Spleen (tissue), 7 donors: ENCODE measurements at regions not wholly inside any gene's neighbourhood (a gene's known extent, or its start where the extent isn't known, plus 50 kb on each side); places are given as distances from the start of the nearest gene placed in this dataset.
"Not testable (repeated sequence)": the region's sequence is repeated elsewhere in the genome, so short reads cannot be mapped to it uniquely, and the experiment has no call there.

Experiments used
- POLR2A ChIP-seq, 3 donors: fragments of 450-650 bp; IDR thresholded peaks; one replicate each; pipeline ENCODE4 v1.5.1; 2017; ENCODE audit warnings: antibody characterized with exemption in 3 of 3, mild to moderate bottlenecking in 1 of 3
- POLR2AphosphoS5 ChIP-seq, 3 donors: sonication (generic); formaldehyde crosslinking; IDR thresholded peaks; one replicate each; pipeline ENCODE4 v1.5.1; 2017; ENCODE audit warnings: antibody characterized with exemption in 3 of 3
- TF ChIP-seq, protein P1 (sequence below), 11 experiments: fragments of 200-600 bp in 7 of 11; fragments of 450-650 bp in 4 of 11; sonication (generic) in 4 of 11; IDR thresholded peaks in 8 of 11; conservative IDR thresholded peaks in 3 of 11; 1 replicate in 7 of 11; 2 replicates in 4 of 11; pipeline versions ENCODE4 v1.4.0 to v1.8.0; 2016 to 2021; ENCODE audit warnings: antibody characterized with exemption in 11 of 11, inconsistent platforms in 4 of 11, mild to moderate bottlenecking in 1 of 11
- donor health status: DM: no; HTN: no; CAD: no; lungs with moderate emphysema.
- donor health status: DM: no; HTN: no; CAD: no.
- donor health status: DM: no; HTN: no; CAD: no.

DNA sequence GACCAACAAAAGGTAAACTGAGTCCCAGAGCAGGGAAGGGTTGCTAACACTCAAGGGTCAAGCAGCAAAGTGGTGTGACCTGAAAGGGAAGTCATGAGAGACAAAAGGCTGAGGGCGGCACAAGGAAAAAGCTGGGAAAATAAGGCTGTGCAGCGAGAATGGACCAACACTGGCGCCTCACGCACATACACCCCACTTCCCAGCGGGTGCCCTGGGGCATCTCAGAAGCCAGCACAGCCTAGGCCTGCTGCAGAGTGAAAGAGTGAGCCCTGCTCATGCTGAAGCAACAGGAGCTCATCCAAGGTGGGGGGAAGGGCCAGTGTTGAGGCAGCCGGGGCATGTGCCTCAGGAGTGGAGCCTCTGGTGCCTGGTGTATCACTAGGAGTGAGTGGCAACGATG lies 229.8 kb downstream of the SPATA31A1 start:
- TF ChIP-seq POLR2AphosphoS5, POLR2A (IDR thresholded peaks at IDR 0.05): not testable (repeated sequence)
- TF ChIP-seq, protein P1, sequence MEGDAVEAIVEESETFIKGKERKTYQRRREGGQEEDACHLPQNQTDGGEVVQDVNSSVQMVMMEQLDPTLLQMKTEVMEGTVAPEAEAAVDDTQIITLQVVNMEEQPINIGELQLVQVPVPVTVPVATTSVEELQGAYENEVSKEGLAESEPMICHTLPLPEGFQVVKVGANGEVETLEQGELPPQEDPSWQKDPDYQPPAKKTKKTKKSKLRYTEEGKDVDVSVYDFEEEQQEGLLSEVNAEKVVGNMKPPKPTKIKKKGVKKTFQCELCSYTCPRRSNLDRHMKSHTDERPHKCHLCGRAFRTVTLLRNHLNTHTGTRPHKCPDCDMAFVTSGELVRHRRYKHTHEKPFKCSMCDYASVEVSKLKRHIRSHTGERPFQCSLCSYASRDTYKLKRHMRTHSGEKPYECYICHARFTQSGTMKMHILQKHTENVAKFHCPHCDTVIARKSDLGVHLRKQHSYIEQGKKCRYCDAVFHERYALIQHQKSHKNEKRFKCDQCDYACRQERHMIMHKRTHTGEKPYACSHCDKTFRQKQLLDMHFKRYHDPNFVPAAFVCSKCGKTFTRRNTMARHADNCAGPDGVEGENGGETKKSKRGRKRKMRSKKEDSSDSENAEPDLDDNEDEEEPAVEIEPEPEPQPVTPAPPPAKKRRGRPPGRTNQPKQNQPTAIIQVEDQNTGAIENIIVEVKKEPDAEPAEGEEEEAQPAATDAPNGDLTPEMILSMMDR (IDR thresholded peaks at IDR 0.05 in 8 of 11, conservative IDR thresholded peaks at IDR 0.05 in 3 of 11): not testable (repeated sequence)
